Ascending aorta (tissue), 2 donors: ENCODE measurements at regions not wholly inside any gene's neighbourhood (a gene's known extent, or its start where the extent isn't known, plus 50 kb on each side); places are given as distances from the start of the nearest gene placed in this dataset.

Experiments used
- DNase-seq, 2 donors: peaks; one replicate each; pipeline ENCODE4 v3.0.0-alpha.2; 2019; ENCODE audit warnings: low spot score in 2 of 2
- H3K27ac ChIP-seq, 2 donors: fragments of 200-600 bp; sonication (generic); one replicate each; pipeline ENCODE4 v1.5.1; 2016 to 2017; ENCODE audit warnings: mild to moderate bottlenecking in 1 of 2
- H3K27me3 ChIP-seq: fragments of 200-600 bp; sonication (generic); one replicate; pipeline ENCODE4 v1.5.1; 2017
- H3K36me3 ChIP-seq, 2 donors: fragments of 200-600 bp; sonication (generic); one replicate each; pipeline ENCODE4 v1.5.1; 2016
- H3K4me1 ChIP-seq, 2 donors: fragments of 200-600 bp; sonication (generic); one replicate each; pipeline ENCODE4 v1.5.1; 2016 to 2017; ENCODE audit warnings: mild to moderate bottlenecking in 1 of 2
- H3K4me3 ChIP-seq, 2 donors: fragments of 200-600 bp; sonication (generic); one replicate each; pipeline ENCODE4 v1.5.1; 2016 to 2017; ENCODE audit warnings: mild to moderate bottlenecking in 1 of 2
- H3K9me3 ChIP-seq, 2 donors: fragments of 200-600 bp; sonication (generic); one replicate each; pipeline ENCODE4 v1.5.1; 2016
- intact Hi-C: fragments of 100-400 bp; cut with DNase I; formaldehyde crosslinking; loops from one replicate; pipeline ENCODE4 v1.15.1; 2023
- TF ChIP-seq, protein P1 (sequence below), 3 experiments: fragments of 200-600 bp in 2 of 3; fragments of 450-650 bp in 1 of 3; sonication (generic) in 2 of 3; IDR thresholded peaks; one replicate each; pipeline ENCODE4 v1.5.1; 2016 to 2019; ENCODE audit warnings: antibody characterized with exemption in 3 of 3, mild to moderate bottlenecking in 1 of 3, moderate library complexity in 1 of 3

DNA sequence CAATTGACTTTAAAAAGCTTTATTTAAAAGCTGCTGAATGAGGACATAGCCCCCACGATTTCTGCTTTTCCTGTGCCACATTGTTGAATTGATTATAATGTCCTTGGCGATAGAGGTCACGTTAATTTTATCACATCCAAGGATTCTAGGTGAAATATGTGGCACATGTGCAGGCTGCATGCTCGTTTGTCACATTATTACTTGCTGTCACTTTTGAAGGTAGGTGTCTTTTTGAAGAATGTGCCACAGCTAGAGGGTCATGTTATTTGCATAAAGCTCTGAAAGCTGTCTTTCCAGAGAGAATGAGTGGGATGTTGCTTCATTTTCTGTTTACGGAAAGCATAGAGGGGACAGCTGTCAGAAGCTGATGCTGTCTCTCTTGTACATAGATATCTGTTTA is 927.6 kb upstream of the ATXN8OS start:
- H3K36me3 ChIP-seq: no peaks in the 10 kb centered on the region
- intact Hi-C loops: no loop called here
- H3K9me3 ChIP-seq: no peaks in the 10 kb centered on the region
- H3K4me1 ChIP-seq: no peaks in the 10 kb centered on the region
- TF ChIP-seq, protein P1, sequence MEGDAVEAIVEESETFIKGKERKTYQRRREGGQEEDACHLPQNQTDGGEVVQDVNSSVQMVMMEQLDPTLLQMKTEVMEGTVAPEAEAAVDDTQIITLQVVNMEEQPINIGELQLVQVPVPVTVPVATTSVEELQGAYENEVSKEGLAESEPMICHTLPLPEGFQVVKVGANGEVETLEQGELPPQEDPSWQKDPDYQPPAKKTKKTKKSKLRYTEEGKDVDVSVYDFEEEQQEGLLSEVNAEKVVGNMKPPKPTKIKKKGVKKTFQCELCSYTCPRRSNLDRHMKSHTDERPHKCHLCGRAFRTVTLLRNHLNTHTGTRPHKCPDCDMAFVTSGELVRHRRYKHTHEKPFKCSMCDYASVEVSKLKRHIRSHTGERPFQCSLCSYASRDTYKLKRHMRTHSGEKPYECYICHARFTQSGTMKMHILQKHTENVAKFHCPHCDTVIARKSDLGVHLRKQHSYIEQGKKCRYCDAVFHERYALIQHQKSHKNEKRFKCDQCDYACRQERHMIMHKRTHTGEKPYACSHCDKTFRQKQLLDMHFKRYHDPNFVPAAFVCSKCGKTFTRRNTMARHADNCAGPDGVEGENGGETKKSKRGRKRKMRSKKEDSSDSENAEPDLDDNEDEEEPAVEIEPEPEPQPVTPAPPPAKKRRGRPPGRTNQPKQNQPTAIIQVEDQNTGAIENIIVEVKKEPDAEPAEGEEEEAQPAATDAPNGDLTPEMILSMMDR (IDR thresholded peaks at IDR 0.05): no peak
- no peak overlapping the region for H3K27ac ChIP-seq
- no peaks in the 10 kb centered on the region for H3K27me3 ChIP-seq
- no peak overlapping the region for H3K4me3 ChIP-seq
- no peak for DNase-seq

- H3K4me1 ChIP-seq: no peaks in the 10 kb centered on the region
- intact Hi-C loops: no loop called here
- no peak for DNase-seq
- TF ChIP-seq, protein P1 (IDR thresholded peaks at IDR 0.05): no peak
- H3K36me3 ChIP-seq: no peaks in the 10 kb centered on the region
- H3K27me3 ChIP-seq: no peaks in the 10 kb centered on the region
- H3K27ac ChIP-seq: no peak overlapping the region
- H3K4me3 ChIP-seq: no peak overlapping the region
- H3K9me3 ChIP-seq: no peaks in the 10 kb centered on the region
Measured at GRCh38 chr13:69178000-69178399, 929.6 kb upstream of the ATXN8OS start.

- Histone ChIP-seq H3K4me3 (no peak overlapping the region), H3K4me1 (no peaks in the 10 kb centered on the region), H3K36me3 (no peaks in the 10 kb centered on the region), H3K27ac (no peak overlapping the region), H3K9me3 (no peaks in the 10 kb centered on the region), H3K27me3 (no peaks in the 10 kb centered on the region)
- no peak for DNase-seq
- intact Hi-C loops: no loop called here
- TF ChIP-seq, protein P1 (IDR thresholded peaks at IDR 0.05): no peak
Measured at GRCh38 chr13:69168436-69168835, 939.2 kb upstream of the ATXN8OS start.

GRCh38 chr13:69155136-69155535 is 952.5 kb upstream of the ATXN8OS start:
- Histone ChIP-seq H3K4me3 (no peak overlapping the region), H3K27me3 (no peaks in the 10 kb centered on the region), H3K27ac (no peak overlapping the region), H3K9me3 (no peaks in the 10 kb centered on the region), H3K36me3 (no peaks in the 10 kb centered on the region), H3K4me1 (no peaks in the 10 kb centered on the region)
- DNase-seq: no peak
- TF ChIP-seq, protein P1 (IDR thresholded peaks at IDR 0.05): no peak
- intact Hi-C loops: no loop called here

- TF ChIP-seq, protein P1 (IDR thresholded peaks at IDR 0.05): no peak
- no peak for DNase-seq
- H3K4me3 ChIP-seq: no peak overlapping the region
- H3K9me3 ChIP-seq: no peaks in the 10 kb centered on the region
- no peaks in the 10 kb centered on the region for H3K4me1 ChIP-seq
- H3K36me3 ChIP-seq: no peaks in the 10 kb centered on the region
- no peaks in the 10 kb centered on the region for H3K27me3 ChIP-seq
- intact Hi-C loops: no loop called here
- H3K27ac ChIP-seq: no peak overlapping the region
Measured at GRCh38 chr13:69142101-69142500, 965.5 kb upstream of the ATXN8OS start.

DNA sequence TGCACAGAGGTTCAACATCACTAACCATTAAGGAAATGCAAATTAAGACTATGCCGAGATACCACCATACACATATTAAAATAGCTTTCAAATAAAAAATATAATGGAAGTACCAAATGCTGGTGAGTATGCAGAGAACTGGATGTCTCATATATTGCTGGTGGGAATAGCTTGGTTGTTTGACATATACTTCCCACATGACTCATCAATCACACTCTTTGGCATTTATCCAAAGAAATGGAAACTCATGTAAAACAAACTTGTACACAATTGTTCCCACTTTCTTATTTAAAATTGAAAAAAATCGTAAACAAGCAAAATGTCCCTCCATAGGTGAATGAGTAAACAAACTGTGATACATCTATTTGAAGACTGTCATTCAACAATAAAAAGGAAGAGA is 982.6 kb upstream of the ATXN8OS start:
- intact Hi-C loops: no loop called here

More for the DNA sequence above, 982.6 kb upstream of the ATXN8OS start:
- H3K36me3 ChIP-seq: no peaks in the 10 kb centered on the region
- TF ChIP-seq, protein P1 (IDR thresholded peaks at IDR 0.05): no peak
- no peaks in the 10 kb centered on the region for H3K4me1 ChIP-seq
- H3K27me3 ChIP-seq: no peaks in the 10 kb centered on the region
- H3K4me3 ChIP-seq: no peak overlapping the region
- H3K27ac ChIP-seq: no peak overlapping the region
- no peak for DNase-seq
- H3K9me3 ChIP-seq: no peaks in the 10 kb centered on the region
